ENCODE measurements at regions not wholly inside any gene's neighbourhood (a gene's known extent, or its start where the extent isn't known, plus 50 kb on each side); places are given as distances from the start of the nearest gene placed in this dataset.

DNA sequence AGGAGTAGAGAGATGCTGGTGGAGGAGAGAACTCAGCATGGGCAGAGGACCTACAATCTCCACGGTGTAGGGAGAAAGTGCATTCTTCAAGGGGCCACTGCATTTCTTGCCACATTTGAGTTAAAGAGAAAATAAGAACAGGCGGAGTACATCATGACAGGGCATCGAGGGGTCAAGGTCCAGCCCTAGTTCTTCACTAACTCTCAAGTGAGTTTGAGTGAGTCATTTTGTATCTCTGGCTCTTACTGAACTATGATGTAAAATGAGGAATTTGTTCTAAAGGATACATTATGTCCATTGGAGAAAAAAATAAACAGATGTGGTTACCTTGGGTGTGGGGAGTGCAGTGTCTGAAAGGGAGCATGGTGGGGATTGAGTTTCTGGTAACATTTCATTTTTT is 182.9 kb downstream of the XPNPEP1 start:
- TF ChIP-seq CEBPB (IDR thresholded peaks at IDR 0.05), result no peak
- no peak for TF ChIP-seq POLR2A (IDR thresholded peaks at IDR 0.05; ENCODE audit: low read length)
- TF ChIP-seq RAD21 (conservative IDR thresholded peaks at IDR 0.05 in 1 of 2, IDR thresholded peaks at IDR 0.05 in 1 of 2), result no peak
- TF ChIP-seq, protein P1, sequence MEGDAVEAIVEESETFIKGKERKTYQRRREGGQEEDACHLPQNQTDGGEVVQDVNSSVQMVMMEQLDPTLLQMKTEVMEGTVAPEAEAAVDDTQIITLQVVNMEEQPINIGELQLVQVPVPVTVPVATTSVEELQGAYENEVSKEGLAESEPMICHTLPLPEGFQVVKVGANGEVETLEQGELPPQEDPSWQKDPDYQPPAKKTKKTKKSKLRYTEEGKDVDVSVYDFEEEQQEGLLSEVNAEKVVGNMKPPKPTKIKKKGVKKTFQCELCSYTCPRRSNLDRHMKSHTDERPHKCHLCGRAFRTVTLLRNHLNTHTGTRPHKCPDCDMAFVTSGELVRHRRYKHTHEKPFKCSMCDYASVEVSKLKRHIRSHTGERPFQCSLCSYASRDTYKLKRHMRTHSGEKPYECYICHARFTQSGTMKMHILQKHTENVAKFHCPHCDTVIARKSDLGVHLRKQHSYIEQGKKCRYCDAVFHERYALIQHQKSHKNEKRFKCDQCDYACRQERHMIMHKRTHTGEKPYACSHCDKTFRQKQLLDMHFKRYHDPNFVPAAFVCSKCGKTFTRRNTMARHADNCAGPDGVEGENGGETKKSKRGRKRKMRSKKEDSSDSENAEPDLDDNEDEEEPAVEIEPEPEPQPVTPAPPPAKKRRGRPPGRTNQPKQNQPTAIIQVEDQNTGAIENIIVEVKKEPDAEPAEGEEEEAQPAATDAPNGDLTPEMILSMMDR (IDR thresholded peaks at IDR 0.05), result no peak
